Right ventricle myocardium inferior (tissue), 1 donor: ENCODE measurements at regions not wholly inside any gene's neighbourhood (a gene's known extent, or its start where the extent isn't known, plus 50 kb on each side); places are given as distances from the start of the nearest gene placed in this dataset.

Experiments used
- ATAC-seq: fragments of 200-7000 bp; cut with Tn5 transposase; one replicate; pipeline ENCODE4 v1.9.1; 2020; ENCODE audit warnings: mild to moderate bottlenecking, moderate library complexity
- DNase-seq: peaks from one replicate; pipeline ENCODE4 v3.0.0; 2021; ENCODE audit errors: missing footprints
- intact Hi-C: fragments of 100-400 bp; cut with DNase I; formaldehyde crosslinking; loops from one replicate; pipeline ENCODE4 v1.11.0; 2022
- donor health status: DM: no; HTN: yes; CAD: no; lungs with severe emphysema.

DNA sequence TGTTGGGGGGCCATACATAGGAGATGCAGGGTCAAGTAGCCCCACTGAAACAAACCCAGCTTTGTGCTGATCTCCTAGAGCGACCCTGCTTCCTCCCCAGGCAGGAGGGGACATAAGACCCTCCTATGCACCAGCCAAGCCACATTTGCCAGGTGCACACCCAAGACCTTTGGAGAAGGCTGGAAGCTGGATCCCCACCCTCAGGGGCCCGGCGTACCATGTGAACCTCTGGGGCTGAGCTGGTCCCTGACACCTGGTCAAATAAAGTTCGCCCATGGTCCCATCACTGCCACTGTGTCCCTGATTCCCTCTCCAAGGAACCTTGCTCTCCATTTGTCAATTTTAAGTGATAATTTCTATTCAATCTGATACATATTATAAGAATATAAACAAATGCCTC is 162.1 kb upstream of the VASH1 start:
- ATAC-seq (no peak), DNase-seq (no peak)
- intact Hi-C loops = no loop called here

DNA sequence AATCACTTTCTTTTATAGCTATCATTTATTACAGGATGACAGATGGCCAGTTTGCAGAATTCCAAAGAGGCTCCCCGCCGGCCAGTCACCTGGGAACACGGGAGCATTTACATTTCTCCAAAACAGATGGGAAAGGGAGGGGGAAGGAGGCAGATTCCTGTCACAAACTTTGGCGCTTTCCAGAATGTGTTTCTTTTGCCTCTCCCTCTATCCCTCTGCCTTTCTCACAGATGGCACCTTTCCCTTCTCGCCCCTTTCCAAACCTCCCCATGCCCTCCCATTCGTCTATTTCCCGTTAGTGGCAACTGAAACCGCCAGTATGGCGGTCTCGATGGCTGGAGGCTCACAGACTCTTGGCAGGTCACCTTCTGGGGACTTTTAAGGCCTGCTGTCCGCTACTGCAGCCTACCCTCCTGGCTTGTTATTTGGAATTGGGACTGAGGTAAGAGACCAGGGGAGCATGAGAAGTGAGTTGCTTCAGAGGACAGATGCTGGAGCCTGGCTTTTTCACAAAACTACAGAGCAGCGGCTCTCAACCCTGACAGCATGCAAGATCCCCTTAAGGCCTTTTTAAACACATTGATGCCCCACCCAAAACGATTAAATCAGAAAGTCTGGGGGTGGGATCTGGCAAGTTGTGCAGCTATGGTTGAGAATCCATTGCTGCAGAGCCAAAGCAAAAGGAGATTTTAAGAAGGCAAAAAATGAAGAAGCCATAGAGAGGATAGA is 161.5 kb upstream of the VASH1 start:
- ATAC-seq (no peak), DNase-seq (no peak)
- intact Hi-C loops = no loop called here

DNA sequence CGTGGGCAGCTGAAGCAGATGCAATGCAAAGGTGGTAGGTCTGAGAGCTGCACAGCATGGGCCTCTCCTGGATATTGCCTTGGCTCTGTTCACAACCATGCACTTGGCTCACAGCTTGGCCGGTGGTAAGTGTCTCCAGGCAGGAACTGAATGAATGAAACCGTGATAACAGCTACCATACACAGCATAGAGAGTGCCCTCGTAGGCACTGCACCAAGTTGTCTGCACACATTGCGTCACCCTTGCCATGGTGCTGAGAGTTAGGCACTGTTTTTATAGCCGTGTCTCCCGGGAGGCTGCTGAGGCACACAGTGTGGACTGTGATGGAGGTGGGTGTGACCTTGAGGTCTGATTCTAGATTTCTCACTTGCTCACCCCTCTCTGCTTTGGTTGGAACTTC is 157.6 kb upstream of the VASH1 start:
- DNase-seq = no peak
- peak; percentile 94 for ATAC-seq
- intact Hi-C loops = no loop called here

DNA sequence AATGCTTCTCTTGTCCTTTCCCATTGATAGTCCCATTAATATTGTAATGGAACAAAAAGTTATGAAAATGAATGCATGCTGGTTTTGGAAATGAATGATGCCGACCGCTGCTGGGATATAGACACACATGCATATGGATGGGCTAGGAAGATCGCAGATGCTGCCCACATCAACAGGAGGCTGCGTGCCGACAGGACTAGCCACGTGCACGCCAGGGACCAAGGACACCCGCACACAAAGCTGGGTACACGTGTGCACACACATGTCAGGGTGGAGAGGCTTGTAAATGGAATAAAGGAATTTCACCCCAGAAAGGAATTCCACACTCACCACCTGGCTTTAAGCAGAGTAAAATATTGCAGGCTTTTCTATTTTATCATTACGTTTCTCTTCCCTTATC is 153.8 kb upstream of the VASH1 start:
- DNase-seq (no peak), ATAC-seq (no peak)
- intact Hi-C loops = no loop called here

GRCh38 chr14:76612654-76613053 is 148.6 kb upstream of the VASH1 start:
- intact Hi-C loops = no loop called here
- ATAC-seq = no peak
- no peak for DNase-seq

DNA sequence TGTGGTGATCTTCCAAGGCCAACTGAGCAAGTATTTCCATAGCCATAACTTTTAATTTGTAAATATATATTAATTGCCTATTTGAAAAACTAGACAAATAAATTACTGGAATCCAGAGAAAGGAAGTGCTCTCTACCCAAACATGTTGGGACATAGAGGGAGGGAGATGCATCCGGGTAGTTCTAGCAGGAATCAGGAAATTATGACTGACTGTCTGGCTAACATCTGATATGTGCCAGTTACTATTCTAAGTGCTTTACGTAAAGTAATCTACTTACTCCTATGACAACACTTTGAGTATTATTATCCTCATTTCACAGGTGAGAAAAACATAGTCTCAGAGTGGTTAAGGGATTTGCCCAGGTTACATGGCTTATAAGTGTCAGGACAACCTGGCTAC is 147.7 kb upstream of the VASH1 start:
- intact Hi-C loops = no loop called here
- ATAC-seq = no peak

DNA sequence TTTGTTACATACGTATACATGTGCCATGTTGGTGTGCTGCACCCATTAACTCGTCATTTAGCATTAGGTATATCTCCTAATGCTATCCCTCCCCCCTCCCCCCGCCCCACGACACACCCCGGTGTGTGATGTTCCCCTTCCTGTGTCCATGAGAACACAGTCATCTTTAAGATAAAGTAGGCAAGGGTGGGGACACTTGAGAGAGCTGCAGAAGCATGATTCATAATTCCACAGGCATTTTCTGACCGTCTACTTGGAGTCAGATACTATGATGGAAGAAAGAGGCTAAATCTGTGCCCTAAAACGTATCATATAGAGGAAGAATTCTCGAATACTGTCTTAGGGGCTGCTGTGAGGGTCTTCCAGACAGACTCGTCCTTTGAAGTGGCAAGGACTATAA is 145.9 kb upstream of the VASH1 start:
- no peak for ATAC-seq

More for the DNA sequence above, 147.7 kb upstream of the VASH1 start:
- no peak for DNase-seq

DNA sequence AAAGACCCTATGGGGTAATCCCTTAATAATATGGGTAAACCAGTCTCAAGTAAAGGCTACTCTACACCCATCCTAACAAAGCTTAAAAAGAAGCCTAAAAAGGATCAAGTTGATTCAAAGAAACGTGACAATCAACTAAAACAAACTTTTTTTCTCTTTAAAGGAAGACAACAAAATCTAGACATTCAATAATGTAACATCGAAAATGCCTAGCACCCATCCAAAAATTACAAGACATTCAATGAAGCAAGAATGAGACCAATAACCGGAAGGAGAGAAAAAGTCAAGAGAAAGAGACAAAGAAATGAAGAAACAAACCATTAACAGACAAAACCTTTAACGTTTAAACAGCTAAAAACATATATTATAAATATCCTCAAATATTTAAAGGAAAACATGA is 143.8 kb upstream of the VASH1 start:
- intact Hi-C loops = no loop called here
- ATAC-seq = no peak
- DNase-seq = no peak

More for the DNA sequence above, 145.9 kb upstream of the VASH1 start:
- no peak for DNase-seq
- intact Hi-C loops = no loop called here

GRCh38 chr14:76636602-76637001 is 124.7 kb upstream of the VASH1 start:
- DNase-seq (no peak), ATAC-seq (no peak)
- intact Hi-C loops = no loop called here

DNA sequence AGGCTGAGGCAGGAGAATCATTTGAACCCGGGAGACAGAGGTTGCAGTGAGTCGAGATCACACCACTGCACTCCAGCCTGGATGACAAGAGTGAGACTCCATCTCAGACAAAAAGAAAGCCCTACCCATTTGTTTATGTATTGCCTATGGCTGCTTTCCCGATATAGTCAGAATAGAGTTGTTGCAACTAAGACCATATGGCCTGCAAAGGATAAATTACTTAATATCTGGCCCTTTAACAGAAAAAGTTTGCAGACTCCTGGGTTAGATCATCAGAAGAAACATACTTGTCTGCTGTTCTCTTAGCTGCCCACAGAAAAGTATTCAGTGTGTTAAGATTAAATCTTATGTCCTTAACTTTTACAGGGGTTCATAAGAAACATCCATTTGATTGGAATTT is 122.4 kb upstream of the VASH1 start:
- intact Hi-C loops = no loop called here
- DNase-seq (no peak), ATAC-seq (no peak)

DNA sequence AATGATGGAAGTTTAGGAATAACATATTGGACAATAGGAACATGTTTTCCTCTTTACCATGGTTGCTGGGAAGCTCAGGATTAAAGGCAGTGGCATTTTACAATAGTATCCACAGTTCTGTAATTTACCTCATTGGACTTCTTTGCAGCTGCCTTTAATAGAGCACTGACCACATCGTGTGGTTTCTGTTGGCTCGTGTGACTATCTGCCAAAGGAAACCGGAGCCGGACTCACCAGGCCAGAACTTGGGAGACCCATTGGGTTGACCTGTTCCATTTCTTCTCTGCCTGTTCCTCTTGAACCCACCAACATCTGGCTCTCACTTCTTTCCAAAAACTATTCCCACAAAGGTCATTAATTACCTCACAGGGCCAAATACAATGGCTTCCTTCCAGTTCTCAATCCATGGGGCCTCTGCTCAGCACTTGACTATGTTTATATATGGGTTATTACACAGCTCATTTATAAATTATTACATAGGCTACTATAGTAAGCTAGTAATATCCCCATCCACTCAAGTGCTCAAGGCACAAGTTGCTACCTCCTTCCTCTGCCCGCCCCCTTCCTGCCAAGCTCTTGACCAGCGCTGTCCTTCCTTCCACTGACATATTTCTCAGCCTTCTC is 121.5 kb upstream of the VASH1 start:
- ATAC-seq = no peak
- intact Hi-C loops = no loop called here
- DNase-seq = no peak

DNA sequence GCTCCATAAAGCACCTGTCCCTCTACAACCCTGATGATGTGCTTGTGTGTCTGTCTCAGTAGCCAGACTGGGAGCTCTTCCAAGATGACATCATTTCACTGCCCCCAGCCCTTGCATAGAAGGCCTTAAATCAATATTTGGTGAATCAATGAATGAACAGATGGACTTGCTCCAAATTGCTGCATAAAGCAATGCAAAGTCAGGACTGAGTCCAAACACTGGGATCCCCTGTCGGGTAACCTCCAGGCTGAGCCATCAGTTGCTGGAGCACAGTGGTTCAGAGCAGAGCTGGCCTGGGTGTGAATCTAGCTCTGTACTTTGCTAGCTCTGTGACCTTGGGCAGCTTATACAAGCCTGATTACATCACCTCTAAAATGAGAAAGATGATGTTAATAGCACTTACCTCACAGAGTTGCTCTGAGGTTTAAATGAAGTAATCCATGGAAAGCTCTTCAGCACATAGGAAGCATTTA is 120.3 kb upstream of the VASH1 start:
- intact Hi-C loops = no loop called here
- no peak for DNase-seq
- ATAC-seq = peak; percentile 58

GRCh38 chr14:76641541-76641940 is 119.7 kb upstream of the VASH1 start:
- no peak for ATAC-seq
- no peak for DNase-seq
- intact Hi-C loops = no loop called here

GRCh38 chr14:76643887-76644286 is 117.4 kb upstream of the VASH1 start:
- DNase-seq (no peak), ATAC-seq (no peak)
- intact Hi-C loops = no loop called here

GRCh38 chr14:76644855-76645518 is 116.3 kb upstream of the VASH1 start:
- DNase-seq (no peak), ATAC-seq (peak; percentile 43)
- intact Hi-C loops = no loop called here

DNA sequence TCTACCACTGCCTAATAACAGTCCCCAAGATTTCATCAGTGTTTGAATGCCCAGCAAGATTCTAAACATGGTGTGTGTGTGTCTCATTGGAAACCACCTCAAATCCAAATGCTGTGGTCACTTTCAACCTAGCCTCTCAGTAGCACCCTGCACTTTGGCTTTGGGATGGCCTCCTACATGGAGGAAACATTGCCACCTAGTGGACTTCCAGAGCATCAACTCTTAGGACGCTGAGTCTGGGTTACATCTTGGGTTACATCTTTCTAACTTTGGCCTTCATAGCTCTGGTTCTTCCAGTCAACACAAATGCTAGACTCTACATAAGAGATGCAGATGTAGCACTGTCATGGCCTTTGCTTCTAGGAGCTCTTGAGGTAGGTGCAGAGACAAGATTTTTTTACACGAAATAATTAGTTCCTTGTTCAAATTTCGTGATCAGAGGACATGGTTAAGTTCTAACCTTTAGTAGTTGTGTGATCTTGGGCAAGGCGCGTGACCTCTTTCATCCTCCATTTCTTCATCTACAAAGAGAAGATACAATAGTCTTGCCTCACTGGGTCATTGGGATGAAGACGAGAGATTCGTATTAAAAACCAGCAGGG is 113.5 kb upstream of the VASH1 start:
- peak; percentile 58 for ATAC-seq

GRCh38 chr14:76651410-76652055 is 109.7 kb upstream of the VASH1 start:
- ATAC-seq (no peak), DNase-seq (no peak)
- intact Hi-C loops = no loop called here

More for the DNA sequence above, 113.5 kb upstream of the VASH1 start:
- no peak for DNase-seq
- intact Hi-C loops = loop anchor here (2.0 kb wide), 2 partner anchors 191 to 597 kb away; no protein-coding TSS in a partner anchor

DNA sequence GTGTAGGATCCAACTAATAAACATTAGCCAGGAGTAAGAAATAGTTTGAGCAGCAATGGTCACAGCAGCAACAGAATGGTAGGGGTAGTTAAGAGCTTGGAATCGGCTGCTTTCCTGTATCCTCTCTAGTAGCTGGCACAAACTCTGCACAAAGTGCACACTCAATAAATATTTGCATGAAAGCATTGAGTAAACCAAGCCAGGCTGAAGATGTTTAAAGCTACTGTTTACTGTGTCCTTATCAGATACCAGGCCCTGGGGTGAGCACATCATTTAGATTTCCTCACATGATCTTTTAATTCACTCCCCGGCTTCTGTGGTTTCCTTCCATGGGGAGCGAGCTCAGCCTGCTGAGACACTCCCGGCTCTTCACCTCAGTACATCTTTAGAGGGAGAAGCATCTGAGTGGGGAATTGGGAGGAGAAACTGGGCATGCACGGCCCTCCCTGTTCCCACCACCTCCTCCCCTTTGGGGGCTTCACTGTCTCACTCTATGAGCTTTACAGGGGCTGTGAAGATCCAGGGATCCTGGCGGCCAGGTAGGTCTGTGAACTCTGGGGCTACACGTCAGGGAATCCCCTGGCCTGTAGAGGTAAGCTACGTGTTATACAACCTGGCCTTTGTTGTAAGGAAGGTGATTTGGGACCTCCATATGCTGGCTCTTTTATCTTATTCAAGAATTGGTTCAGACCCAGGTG is 107.2 kb upstream of the VASH1 start:
- no peak for DNase-seq
- intact Hi-C loops = no loop called here
- ATAC-seq = no peak
